ENCODE measurements at regions not wholly inside any gene's neighbourhood (a gene's known extent, or its start where the extent isn't known, plus 50 kb on each side); places are given as distances from the start of the nearest gene placed in this dataset.

- H3K4me3 Mint-ChIP-seq (ENCODE audit: low read depth): no peak overlapping the region
- no peak for DNase-seq (ENCODE audit: low spot score, unreplicated experiment)
- no peaks in the 10 kb centered on the region for H3K9me3 Mint-ChIP-seq (ENCODE audit: low read depth)
- H3K4me1 Mint-ChIP-seq (ENCODE audit: low read depth): peaks cover 5% of the 10 kb centered on the region
- H3K27ac Mint-ChIP-seq: no peak overlapping the region
- H3K27me3 Mint-ChIP-seq: no peaks in the 10 kb centered on the region
- H3K36me3 Mint-ChIP-seq (ENCODE audit: insufficient read depth): no peaks in the 10 kb centered on the region
- TF ChIP-seq CTCF (IDR thresholded peaks at IDR 0.05; ENCODE audit: unreplicated experiment): no peak
Measured at GRCh38 chr11:38254913-38255312, 1656.9 kb upstream of the RAG2 start.

GRCh38 chr11:38252620-38253019 lies 1654.6 kb upstream of the RAG2 start:
- no peak overlapping the region for H3K27ac Mint-ChIP-seq
- no peaks in the 10 kb centered on the region for H3K27me3 Mint-ChIP-seq
- H3K9me3 Mint-ChIP-seq (ENCODE audit: low read depth): no peaks in the 10 kb centered on the region
- DNase-seq (ENCODE audit: low spot score, unreplicated experiment): no peak
- TF ChIP-seq CTCF (IDR thresholded peaks at IDR 0.05; ENCODE audit: unreplicated experiment): no peak
- H3K4me3 Mint-ChIP-seq (ENCODE audit: low read depth): no peak overlapping the region
- H3K4me1 Mint-ChIP-seq (ENCODE audit: low read depth): peaks cover 5% of the 10 kb centered on the region
- H3K36me3 Mint-ChIP-seq (ENCODE audit: insufficient read depth): no peaks in the 10 kb centered on the region

GRCh38 chr11:38246451-38246850 lies 1648.4 kb upstream of the RAG2 start:
- H3K9me3 Mint-ChIP-seq (ENCODE audit: low read depth): no peaks in the 10 kb centered on the region

GRCh38 chr11:38226684-38227083 lies 1628.6 kb upstream of the RAG2 start:
- no peak for TF ChIP-seq CTCF (IDR thresholded peaks at IDR 0.05; ENCODE audit: unreplicated experiment)
- no peaks in the 10 kb centered on the region for H3K27me3 Mint-ChIP-seq
- H3K9me3 Mint-ChIP-seq (ENCODE audit: low read depth): peaks cover 47% of the 10 kb centered on the region
- no peak overlapping the region for H3K27ac Mint-ChIP-seq
- peaks cover 5% of the 10 kb centered on the region for H3K36me3 Mint-ChIP-seq (ENCODE audit: insufficient read depth)
- H3K4me1 Mint-ChIP-seq (ENCODE audit: low read depth): no peaks in the 10 kb centered on the region
- no peak overlapping the region for H3K4me3 Mint-ChIP-seq (ENCODE audit: low read depth)
- DNase-seq (ENCODE audit: low spot score, unreplicated experiment): no peak

More at GRCh38 chr11:38246451-38246850, 1648.4 kb upstream of the RAG2 start:
- TF ChIP-seq CTCF (IDR thresholded peaks at IDR 0.05; ENCODE audit: unreplicated experiment): no peak
- no peaks in the 10 kb centered on the region for H3K36me3 Mint-ChIP-seq (ENCODE audit: insufficient read depth)
- H3K4me3 Mint-ChIP-seq (ENCODE audit: low read depth): no peak overlapping the region
- no peak overlapping the region for H3K27ac Mint-ChIP-seq
- no peak for DNase-seq (ENCODE audit: low spot score, unreplicated experiment)
- no peaks in the 10 kb centered on the region for H3K27me3 Mint-ChIP-seq
- no peaks in the 10 kb centered on the region for H3K4me1 Mint-ChIP-seq (ENCODE audit: low read depth)

GRCh38 chr11:38221295-38221694 lies 1623.3 kb upstream of the RAG2 start:
- H3K36me3 Mint-ChIP-seq (ENCODE audit: insufficient read depth): peaks cover 2% of the 10 kb centered on the region
- no peak for TF ChIP-seq CTCF (IDR thresholded peaks at IDR 0.05; ENCODE audit: unreplicated experiment)
- H3K4me1 Mint-ChIP-seq (ENCODE audit: low read depth): no peaks in the 10 kb centered on the region
- no peak for DNase-seq (ENCODE audit: low spot score, unreplicated experiment)
- H3K27me3 Mint-ChIP-seq: no peaks in the 10 kb centered on the region
- no peak overlapping the region for H3K27ac Mint-ChIP-seq
- peaks cover 36% of the 10 kb centered on the region for H3K9me3 Mint-ChIP-seq (ENCODE audit: low read depth)
- no peak overlapping the region for H3K4me3 Mint-ChIP-seq (ENCODE audit: low read depth)
